ENCODE measurements at regions not wholly inside any gene's neighbourhood (a gene's known extent, or its start where the extent isn't known, plus 50 kb on each side); places are given as distances from the start of the nearest gene placed in this dataset.

DNA sequence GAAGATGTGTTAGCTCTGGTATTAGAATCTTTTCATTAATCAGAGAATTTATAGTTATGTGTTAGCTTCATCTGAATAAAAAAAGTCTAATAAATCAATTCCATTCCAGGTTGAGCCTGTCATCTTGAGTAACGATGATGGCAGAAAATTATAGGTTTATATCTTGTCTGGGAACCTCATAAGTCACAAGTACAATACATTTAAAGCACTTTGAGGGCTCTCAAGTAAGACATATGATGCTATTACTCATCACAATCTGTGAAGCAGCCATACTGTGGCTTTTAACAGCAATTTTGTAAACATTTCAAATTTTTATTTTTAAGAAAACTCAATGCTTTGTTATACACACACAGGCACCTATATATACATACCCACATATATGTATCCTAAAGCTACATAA is 484.1 kb upstream of the VRK2 start:
- no peak for TF ChIP-seq POLR2A (IDR thresholded peaks at IDR 0.05; ENCODE audit: low read depth, low read length)
- no peak for TF ChIP-seq POLR2AphosphoS5 (IDR thresholded peaks at IDR 0.05; ENCODE audit: low read depth, low read length)

All from GM12892 (cell line).